HG03565 (cell line): ENCODE measurements at regions not wholly inside any gene's neighbourhood (a gene's known extent, or its start where the extent isn't known, plus 50 kb on each side); places are given as distances from the start of the nearest gene placed in this dataset.

Source experiments
- ATAC-seq: cut with Tn5 transposase; IDR thresholded peaks from one replicate; pipeline ENCODE4 v1.9.1; 2021; ENCODE audit warnings: mild to moderate bottlenecking, moderate library complexity; ENCODE audit not compliant: unreplicated experiment

GRCh38 chr10:52858722-52859121 is 86.1 kb upstream of the MBL2 start:
- ATAC-seq, result no peak

- no peak for ATAC-seq
Observed at GRCh38 chr10:52855546-52856325, 83.2 kb upstream of the MBL2 start.

- peak; percentile 68 for ATAC-seq
Observed at GRCh38 chr10:52853704-52854103, 81.1 kb upstream of the MBL2 start.

GRCh38 chr10:52836816-52837215 is 64.2 kb upstream of the MBL2 start:
- ATAC-seq, result no peak
